ENCODE measurements at regions not wholly inside any gene's neighbourhood (a gene's known extent, or its start where the extent isn't known, plus 50 kb on each side); places are given as distances from the start of the nearest gene placed in this dataset.

DNA sequence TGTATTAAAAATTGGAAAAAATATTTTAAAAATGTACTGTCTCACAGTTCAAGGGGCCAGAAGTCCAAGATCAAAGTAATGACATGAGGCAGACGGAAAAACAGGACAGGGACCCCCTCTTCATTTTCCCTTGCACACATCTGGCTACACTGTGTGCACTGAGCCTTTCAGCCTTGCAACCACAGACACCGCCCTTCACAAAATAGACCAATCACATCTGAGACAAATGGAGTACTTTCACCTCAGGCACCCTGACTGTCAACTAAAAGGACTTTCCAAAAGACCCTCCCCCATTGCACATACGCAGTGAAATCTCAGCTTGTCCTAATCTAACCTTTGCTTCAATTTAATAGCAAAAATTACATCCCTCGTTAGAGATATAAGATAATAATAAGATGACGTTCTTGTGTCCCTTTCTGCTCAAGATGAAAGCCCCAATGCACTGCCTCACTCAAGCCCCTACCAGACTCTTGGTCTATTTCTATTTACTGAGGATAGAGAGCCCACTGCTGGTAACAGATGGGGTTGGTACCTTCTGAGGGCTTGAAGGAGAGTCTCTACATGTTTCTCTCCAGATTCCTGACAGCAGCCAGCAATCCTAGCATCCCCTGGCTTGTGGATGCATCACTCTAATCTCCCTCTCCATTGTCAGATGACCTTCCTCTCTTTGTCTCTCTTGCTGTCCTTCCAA lies 514.8 kb upstream of the ADAMTS16 start:
- no peak for TF ChIP-seq GATA2 (IDR thresholded peaks at IDR 0.05; ENCODE audit: low read depth, low read length)
- no peak for TF ChIP-seq GATA3 (IDR thresholded peaks at IDR 0.05; ENCODE audit: low read depth, low read length)
